AG09319 (cell line): ENCODE measurements at regions not wholly inside any gene's neighbourhood (a gene's known extent, or its start where the extent isn't known, plus 50 kb on each side); places are given as distances from the start of the nearest gene placed in this dataset.

Experiments used
- DNase-seq: peaks from one replicate; pipeline ENCODE4 v3.0.0-alpha.2; 2010; ENCODE audit warnings: low read depth; ENCODE audit errors: extremely low read depth
- TF ChIP-seq, protein P1 (sequence below): IDR thresholded peaks from 2 replicates; pipeline ENCODE4 v1.5.1; 2011; ENCODE audit warnings: low read depth, mild to moderate bottlenecking, inconsistent platforms, low read length, moderate library complexity

DNA sequence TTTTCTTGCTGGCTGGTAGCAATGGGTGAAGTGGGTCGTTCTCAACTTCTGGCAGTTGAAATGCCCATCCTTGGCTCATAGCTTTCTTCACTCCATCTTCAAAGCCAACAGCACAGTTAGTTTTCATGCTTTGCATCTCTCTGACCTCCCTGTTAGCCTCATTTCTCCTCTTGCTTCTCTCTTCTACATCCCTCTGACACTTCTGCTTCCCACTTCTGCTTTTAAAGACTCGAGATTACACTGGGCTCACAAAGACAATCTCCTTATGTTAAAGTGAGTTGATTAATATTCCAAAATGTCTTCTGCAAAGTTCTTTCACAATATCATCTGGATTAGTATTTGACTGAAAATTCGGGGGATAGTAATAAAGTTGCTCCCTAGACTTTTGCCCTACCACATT is 684.8 kb upstream of the CCNG1 start:
- no peak for DNase-seq
- TF ChIP-seq, protein P1, sequence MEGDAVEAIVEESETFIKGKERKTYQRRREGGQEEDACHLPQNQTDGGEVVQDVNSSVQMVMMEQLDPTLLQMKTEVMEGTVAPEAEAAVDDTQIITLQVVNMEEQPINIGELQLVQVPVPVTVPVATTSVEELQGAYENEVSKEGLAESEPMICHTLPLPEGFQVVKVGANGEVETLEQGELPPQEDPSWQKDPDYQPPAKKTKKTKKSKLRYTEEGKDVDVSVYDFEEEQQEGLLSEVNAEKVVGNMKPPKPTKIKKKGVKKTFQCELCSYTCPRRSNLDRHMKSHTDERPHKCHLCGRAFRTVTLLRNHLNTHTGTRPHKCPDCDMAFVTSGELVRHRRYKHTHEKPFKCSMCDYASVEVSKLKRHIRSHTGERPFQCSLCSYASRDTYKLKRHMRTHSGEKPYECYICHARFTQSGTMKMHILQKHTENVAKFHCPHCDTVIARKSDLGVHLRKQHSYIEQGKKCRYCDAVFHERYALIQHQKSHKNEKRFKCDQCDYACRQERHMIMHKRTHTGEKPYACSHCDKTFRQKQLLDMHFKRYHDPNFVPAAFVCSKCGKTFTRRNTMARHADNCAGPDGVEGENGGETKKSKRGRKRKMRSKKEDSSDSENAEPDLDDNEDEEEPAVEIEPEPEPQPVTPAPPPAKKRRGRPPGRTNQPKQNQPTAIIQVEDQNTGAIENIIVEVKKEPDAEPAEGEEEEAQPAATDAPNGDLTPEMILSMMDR = no peak

DNA sequence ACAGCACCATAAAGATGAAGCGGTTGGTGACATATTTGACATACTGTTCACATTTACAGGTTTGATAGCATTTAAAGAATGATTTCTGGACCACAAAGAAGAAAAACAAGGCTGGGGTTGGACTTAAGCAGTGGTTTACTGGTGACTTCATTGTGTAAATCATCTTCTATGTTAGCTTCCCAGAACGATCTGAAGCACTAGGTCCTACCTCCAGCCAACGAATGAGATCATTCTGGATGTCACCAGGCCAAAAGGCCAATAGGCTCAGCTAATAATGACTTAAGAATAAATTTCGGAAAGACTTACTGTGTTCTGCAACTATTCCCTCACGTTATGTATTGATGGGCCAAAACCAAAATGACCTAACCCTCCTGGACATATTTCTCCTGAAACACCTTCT is 675.3 kb upstream of the CCNG1 start:
- TF ChIP-seq, protein P1 = no peak
- no peak for DNase-seq

DNA sequence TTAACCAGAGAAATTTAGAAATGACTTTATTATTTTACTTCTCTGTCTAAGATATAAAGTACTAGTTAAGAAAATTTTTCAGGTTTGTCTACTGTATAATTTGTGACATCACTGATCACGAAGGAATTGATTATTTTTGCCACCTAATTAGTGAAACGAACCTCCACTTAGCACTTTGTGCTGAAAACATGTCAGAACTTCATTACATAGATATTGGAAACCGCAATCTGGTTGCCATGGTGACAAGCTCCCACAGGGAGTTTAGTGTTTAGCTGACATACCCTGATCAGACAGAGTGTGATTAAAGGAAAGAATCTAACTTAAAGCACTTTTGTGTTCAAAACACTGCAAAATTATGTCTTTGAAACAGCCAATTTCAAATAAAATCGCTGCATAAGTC is 668.4 kb upstream of the CCNG1 start:
- DNase-seq = no peak
- TF ChIP-seq, protein P1 = no peak

DNA sequence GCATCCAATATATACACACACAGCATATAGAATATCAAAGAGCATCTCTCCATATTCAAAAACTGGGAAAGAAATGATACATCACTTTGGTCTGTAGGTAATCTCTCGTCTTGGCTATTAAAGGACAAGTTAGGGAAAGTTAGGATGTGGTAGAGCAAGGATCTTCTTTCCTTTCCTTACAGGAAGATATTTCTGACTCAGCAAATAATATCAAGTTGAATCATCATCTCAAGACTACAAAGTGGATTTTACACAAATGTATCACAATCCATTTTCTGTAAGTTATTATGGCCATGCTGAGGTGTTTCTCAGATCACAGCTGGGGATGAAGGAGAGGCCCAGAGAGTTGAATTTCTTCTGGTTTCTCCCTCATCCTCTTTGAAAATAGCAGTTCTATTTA is 651.7 kb upstream of the CCNG1 start:
- TF ChIP-seq, protein P1 = no peak

DNA sequence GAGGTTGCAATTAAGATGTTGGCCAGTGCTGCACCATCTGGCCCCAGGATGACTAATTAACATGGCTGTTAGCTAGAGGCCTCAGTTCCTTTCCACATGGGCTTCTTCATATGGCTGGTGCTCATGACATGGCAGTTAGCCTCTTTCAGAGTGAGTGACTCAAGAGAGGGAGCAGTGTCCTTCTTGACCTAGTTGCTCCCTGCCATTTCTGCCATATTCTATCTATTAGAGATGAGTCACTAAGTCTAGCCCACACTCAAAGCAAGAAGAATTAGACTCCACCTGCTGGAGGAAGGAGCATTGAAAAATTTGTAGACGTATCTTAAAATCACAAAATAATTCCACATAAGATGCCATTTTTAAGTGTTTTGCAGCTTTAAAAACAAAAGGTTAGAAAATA is 651.2 kb upstream of the CCNG1 start:
- no peak for DNase-seq
- TF ChIP-seq, protein P1 = no peak

More for the DNA sequence above, 651.7 kb upstream of the CCNG1 start:
- DNase-seq = no peak

DNA sequence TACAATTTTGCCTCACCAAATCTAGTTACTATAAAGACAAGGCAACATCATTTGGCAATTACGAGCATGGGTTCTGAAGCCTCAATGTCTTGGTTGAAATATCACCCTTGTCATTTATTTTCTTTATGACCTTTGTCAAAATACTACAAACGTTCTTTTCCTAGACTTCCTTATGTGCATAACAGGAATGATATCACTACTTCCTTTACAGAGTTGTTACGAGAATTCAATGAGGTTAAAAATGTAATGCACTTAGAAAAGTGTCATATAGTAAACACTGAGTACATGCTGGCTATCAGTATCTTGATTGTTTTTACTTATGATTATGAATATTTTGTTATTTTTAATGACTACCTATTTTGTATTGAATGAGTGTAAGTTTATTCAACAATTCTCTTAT is 640.9 kb upstream of the CCNG1 start:
- DNase-seq = no peak
- TF ChIP-seq, protein P1 = no peak

DNA sequence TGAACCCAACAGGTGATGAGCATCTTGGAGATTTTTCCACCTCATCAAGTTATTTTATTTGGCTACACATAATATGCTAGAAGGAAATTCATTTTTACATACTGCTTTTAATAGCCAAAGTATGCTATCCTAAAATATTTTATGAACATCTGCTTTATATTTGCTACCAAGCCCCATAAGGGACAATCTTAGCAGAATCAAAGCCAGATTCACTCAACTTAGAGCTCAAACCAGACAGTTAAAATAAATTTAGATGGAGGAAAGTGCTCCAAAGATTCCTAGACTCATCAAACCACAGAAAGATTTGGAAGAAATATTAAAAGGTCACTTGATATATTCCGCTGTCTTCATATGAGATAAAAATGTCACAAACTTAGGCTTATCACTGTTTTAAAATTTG is 637.1 kb upstream of the CCNG1 start:
- TF ChIP-seq, protein P1 = no peak
- DNase-seq = no peak

DNA sequence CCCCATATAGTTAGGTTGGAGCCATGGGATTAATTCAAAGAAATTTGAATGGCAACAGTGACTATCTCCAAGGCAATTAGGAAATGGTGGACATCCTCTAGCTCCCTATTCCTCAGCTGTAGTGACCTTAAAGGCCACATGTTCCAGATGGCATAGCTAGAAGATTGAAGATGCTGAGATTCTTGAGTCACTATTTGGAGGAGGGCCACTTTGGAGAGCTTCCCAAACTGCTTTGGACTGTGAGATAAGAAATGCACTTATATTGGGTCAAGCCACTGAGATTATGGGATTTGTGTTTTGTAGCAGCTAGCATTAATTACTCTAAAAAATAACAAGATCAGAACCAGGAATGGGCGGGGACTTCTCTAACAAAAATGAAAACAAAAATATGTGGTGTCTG is 636.2 kb upstream of the CCNG1 start:
- TF ChIP-seq, protein P1 = no peak

More for the DNA sequence above, 636.2 kb upstream of the CCNG1 start:
- DNase-seq = no peak
